ENCODE measurements at regions not wholly inside any gene's neighbourhood (a gene's known extent, or its start where the extent isn't known, plus 50 kb on each side); places are given as distances from the start of the nearest gene placed in this dataset.
"Not testable (repeated sequence)": the region's sequence is repeated elsewhere in the genome, so short reads cannot be mapped to it uniquely, and the experiment has no call there.

GRCh38 chr17:70597774-70598173 is 428.4 kb downstream of the KCNJ2 start:
- no peak for DNase-seq (ENCODE audit: low spot score)

GRCh38 chr17:70599198-70599597 is 429.9 kb downstream of the KCNJ2 start:
- no peak for DNase-seq (ENCODE audit: low spot score)

- not testable (repeated sequence) for DNase-seq (ENCODE audit: low spot score)
Measured at GRCh38 chr17:70599945-70600344, 430.6 kb downstream of the KCNJ2 start.

- DNase-seq (ENCODE audit: low spot score), result no peak
Measured at GRCh38 chr17:70603226-70603625, 433.9 kb downstream of the KCNJ2 start.

GRCh38 chr17:70604854-70605253 is 435.5 kb downstream of the KCNJ2 start:
- DNase-seq (ENCODE audit: low spot score), result no peak

GRCh38 chr17:70606086-70606485 is 436.8 kb downstream of the KCNJ2 start:
- no peak for DNase-seq (ENCODE audit: low spot score)

- DNase-seq (ENCODE audit: low spot score), result no peak
Measured at GRCh38 chr17:70608193-70608592, 438.9 kb downstream of the KCNJ2 start.

- DNase-seq (ENCODE audit: low spot score), result no peak
Measured at GRCh38 chr17:70608957-70609356, 439.6 kb downstream of the KCNJ2 start.

- DNase-seq (ENCODE audit: low spot score), result no peak
Measured at GRCh38 chr17:70609566-70609965, 440.2 kb downstream of the KCNJ2 start.

GRCh38 chr17:70610161-70610560 is 440.8 kb downstream of the KCNJ2 start:
- no peak for DNase-seq (ENCODE audit: low spot score)

GRCh38 chr17:70613681-70614080 is 444.3 kb downstream of the KCNJ2 start:
- no peak for DNase-seq (ENCODE audit: low spot score)

GRCh38 chr17:70615831-70616230 is 446.5 kb downstream of the KCNJ2 start:
- DNase-seq (ENCODE audit: low spot score), result no peak

GRCh38 chr17:70618641-70619040 is 449.3 kb downstream of the KCNJ2 start:
- no peak for DNase-seq (ENCODE audit: low spot score)

GRCh38 chr17:70621566-70621965 is 452.2 kb downstream of the KCNJ2 start:
- no peak for DNase-seq (ENCODE audit: low spot score)

GRCh38 chr17:70622368-70623260 is 453.3 kb downstream of the KCNJ2 start:
- DNase-seq (ENCODE audit: low spot score), result no peak

- DNase-seq (ENCODE audit: low spot score), result no peak
Measured at GRCh38 chr17:70624211-70624610, 454.9 kb downstream of the KCNJ2 start.

- no peak for DNase-seq (ENCODE audit: low spot score)
Measured at GRCh38 chr17:70629902-70630301, 460.6 kb downstream of the KCNJ2 start.

- DNase-seq (ENCODE audit: low spot score), result peak; percentile 13
Measured at GRCh38 chr17:70636517-70637133, 467.3 kb downstream of the KCNJ2 start.

- DNase-seq (ENCODE audit: low spot score), result no peak
Measured at GRCh38 chr17:70642059-70642458, 472.7 kb downstream of the KCNJ2 start.

- DNase-seq (ENCODE audit: low spot score), result no peak
Measured at GRCh38 chr17:70644096-70644495, 474.8 kb downstream of the KCNJ2 start.

- no peak for DNase-seq (ENCODE audit: low spot score)
Measured at GRCh38 chr17:70646673-70647072, 477.3 kb downstream of the KCNJ2 start.

- no peak for DNase-seq (ENCODE audit: low spot score)
Measured at GRCh38 chr17:70648166-70648565, 478.8 kb downstream of the KCNJ2 start.

GRCh38 chr17:70653850-70654249 is 484.5 kb downstream of the KCNJ2 start:
- DNase-seq (ENCODE audit: low spot score), result no peak

- DNase-seq (ENCODE audit: low spot score), result no peak
Measured at GRCh38 chr17:70654706-70655105, 485.4 kb downstream of the KCNJ2 start.

All from germinal center (tissue), 1 donor.